ENCODE measurements at regions not wholly inside any gene's neighbourhood (a gene's known extent, or its start where the extent isn't known, plus 50 kb on each side); places are given as distances from the start of the nearest gene placed in this dataset.
A peak's percentile ranks its signal among the peaks of the same experiment; 100 is the strongest.

DNA sequence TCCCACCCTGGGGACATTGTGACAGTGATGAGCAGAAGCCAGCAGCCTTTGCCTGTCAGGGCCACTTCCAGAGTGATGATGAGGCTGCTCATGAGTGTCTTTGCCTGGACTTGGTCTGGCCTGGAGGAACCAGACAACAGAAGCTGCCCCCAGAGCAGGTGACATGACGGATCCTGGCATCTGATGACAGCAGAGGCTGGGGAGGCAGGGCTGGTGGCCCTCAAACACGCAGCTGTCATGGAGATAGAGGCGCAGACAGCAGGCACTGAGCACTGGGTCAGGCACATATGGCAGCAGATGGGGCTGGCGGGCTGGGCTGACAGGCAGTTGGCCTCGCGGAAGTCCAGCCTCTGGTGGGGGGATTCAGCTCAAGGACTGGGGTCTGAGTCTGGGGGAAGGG lies 66.4 kb upstream of the STUM start:
- Histone ChIP-seq H3K4me1 (ENCODE audit: control insufficient read depth in 5 of 5, insufficient read depth in 5 of 5, low read length in 5 of 5) (peaks cover 0 to 15% (median 3%) of the 10 kb centered on the region in 5 donors), H3K36me3 (ENCODE audit: control insufficient read depth in 4 of 4, insufficient read depth in 4 of 4, low read length in 4 of 4) (no peaks in the 10 kb centered on the region), H3K9me3 (ENCODE audit: control insufficient read depth in 4 of 4, insufficient read depth in 3 of 4, low read length in 3 of 4) (no peaks in the 10 kb centered on the region), H3K27ac (ENCODE audit: low read depth in 1 of 2, low read length in 1 of 2) (no peak overlapping the region), H3K27me3 (ENCODE audit: control insufficient read depth in 3 of 3, insufficient read depth in 3 of 3, low read length in 2 of 3) (no peaks in the 10 kb centered on the region), H3K9ac (ENCODE audit: insufficient read depth in 1 of 2, low read length in 2 of 2) (no peak overlapping the region), H3K4me3 (no peak overlapping the region)
- TF ChIP-seq, protein P1, sequence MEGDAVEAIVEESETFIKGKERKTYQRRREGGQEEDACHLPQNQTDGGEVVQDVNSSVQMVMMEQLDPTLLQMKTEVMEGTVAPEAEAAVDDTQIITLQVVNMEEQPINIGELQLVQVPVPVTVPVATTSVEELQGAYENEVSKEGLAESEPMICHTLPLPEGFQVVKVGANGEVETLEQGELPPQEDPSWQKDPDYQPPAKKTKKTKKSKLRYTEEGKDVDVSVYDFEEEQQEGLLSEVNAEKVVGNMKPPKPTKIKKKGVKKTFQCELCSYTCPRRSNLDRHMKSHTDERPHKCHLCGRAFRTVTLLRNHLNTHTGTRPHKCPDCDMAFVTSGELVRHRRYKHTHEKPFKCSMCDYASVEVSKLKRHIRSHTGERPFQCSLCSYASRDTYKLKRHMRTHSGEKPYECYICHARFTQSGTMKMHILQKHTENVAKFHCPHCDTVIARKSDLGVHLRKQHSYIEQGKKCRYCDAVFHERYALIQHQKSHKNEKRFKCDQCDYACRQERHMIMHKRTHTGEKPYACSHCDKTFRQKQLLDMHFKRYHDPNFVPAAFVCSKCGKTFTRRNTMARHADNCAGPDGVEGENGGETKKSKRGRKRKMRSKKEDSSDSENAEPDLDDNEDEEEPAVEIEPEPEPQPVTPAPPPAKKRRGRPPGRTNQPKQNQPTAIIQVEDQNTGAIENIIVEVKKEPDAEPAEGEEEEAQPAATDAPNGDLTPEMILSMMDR (IDR thresholded peaks at IDR 0.05; ENCODE audit: control extremely low read depth, extremely low read depth): no peak
- DNase-seq (no peak), ATAC-seq (ENCODE audit: insufficient read depth, low FRiP score) (no peak)
- 93 to 99% methylated on average over 6 of the region's 6 CpGs for WGBS, 2 donors

DNA sequence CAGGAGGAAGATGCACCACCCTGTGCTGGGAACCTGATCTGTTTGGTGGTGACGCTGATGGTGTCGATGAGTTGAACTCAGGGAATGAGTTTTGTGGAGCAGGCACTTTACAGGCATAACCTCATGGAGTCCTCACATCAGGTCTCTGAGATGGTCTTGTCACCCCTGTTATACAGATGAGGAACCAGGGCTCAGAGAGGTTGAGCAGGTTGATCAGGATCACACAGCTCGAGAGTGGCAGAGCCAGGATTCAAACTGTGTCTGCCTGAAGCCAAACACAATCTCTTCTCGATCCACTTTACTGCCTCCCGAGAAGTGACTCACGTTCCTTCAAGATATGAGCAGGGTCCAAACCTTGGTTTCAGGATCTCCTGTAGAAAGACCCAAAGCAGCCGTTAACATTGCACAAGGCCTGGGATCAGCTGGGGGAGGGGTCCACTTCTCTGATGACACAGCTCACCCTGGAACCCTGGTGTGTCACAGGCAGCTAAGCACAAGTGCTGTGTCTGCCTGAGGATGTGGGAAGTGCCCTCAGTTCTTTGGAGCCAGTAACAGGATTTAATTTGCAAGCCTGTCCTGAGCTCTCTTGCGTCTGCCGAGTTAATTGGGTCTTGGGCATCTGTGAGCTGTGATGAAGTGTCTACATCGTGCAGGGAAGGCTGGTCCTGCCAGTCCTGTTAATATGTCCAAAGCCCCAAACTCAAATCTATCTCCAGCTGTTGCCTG lies 65.4 kb upstream of the STUM start:
- no peak for ATAC-seq (ENCODE audit: insufficient read depth, low FRiP score)
- Histone ChIP-seq H3K36me3 (ENCODE audit: control insufficient read depth in 4 of 4, insufficient read depth in 4 of 4, low read length in 4 of 4) (no peaks in the 10 kb centered on the region), H3K27ac (ENCODE audit: low read depth in 1 of 2, low read length in 1 of 2) (no peak overlapping the region), H3K4me3 (no peak overlapping the region), H3K4me1 (ENCODE audit: control insufficient read depth in 5 of 5, insufficient read depth in 5 of 5, low read length in 5 of 5) (peaks cover 0 to 15% (median 4%) of the 10 kb centered on the region in 5 donors), H3K27me3 (ENCODE audit: control insufficient read depth in 3 of 3, insufficient read depth in 3 of 3, low read length in 2 of 3) (no peaks in the 10 kb centered on the region), H3K9ac (ENCODE audit: insufficient read depth in 1 of 2, low read length in 2 of 2) (no peak overlapping the region), H3K9me3 (ENCODE audit: control insufficient read depth in 4 of 4, insufficient read depth in 3 of 4, low read length in 3 of 4) (no peaks in the 10 kb centered on the region)
- no peak for DNase-seq
- 65 to 71% methylated on average over 10 of the region's 10 CpGs for WGBS, 2 donors
- TF ChIP-seq, protein P1 (IDR thresholded peaks at IDR 0.05; ENCODE audit: control extremely low read depth, extremely low read depth): no peak

DNA sequence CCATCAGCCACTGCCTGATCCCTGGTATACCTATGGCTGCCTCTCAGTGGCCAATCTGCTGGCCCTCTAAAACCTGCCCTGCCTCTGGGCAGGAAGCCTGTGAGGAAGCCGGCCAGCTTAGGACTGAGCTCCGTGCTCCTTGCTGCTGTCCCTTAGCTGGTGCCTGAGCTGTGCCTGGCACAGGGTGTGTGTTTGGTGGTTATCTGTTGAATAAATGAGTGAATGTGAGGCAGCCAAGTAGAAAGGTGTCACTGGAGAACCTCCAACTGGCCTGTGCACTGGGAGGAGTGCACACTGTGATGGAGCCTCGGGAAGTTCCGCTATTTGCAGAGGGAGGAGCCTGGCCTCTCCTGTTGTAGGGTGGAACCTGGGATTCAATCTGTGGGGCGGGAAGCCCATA lies 63.4 kb upstream of the STUM start:
- no peaks in the 10 kb centered on the region for H3K27me3 ChIP-seq (ENCODE audit: control insufficient read depth in 3 of 3, insufficient read depth in 3 of 3, low read length in 2 of 3)
- 78 to 83% methylated on average over 5 of the region's 5 CpGs for WGBS, 2 donors
- no peaks in the 10 kb centered on the region for H3K36me3 ChIP-seq (ENCODE audit: control insufficient read depth in 4 of 4, insufficient read depth in 4 of 4, low read length in 4 of 4)
- DNase-seq (peak in 1 of 3 donors; percentile 15), ATAC-seq (ENCODE audit: insufficient read depth, low FRiP score) (no peak)
- no peak overlapping the region for H3K9ac ChIP-seq (ENCODE audit: insufficient read depth in 1 of 2, low read length in 2 of 2)
- H3K4me3 ChIP-seq: no peak overlapping the region
- peaks cover 0 to 15% (median 6%) of the 10 kb centered on the region in 5 donors for H3K4me1 ChIP-seq (ENCODE audit: control insufficient read depth in 5 of 5, insufficient read depth in 5 of 5, low read length in 5 of 5)
- H3K9me3 ChIP-seq (ENCODE audit: control insufficient read depth in 4 of 4, insufficient read depth in 3 of 4, low read length in 3 of 4): no peaks in the 10 kb centered on the region
- TF ChIP-seq, protein P1 (IDR thresholded peaks at IDR 0.05; ENCODE audit: control extremely low read depth, extremely low read depth): no peak
- H3K27ac ChIP-seq (ENCODE audit: low read depth in 1 of 2, low read length in 1 of 2): no peak overlapping the region

DNA sequence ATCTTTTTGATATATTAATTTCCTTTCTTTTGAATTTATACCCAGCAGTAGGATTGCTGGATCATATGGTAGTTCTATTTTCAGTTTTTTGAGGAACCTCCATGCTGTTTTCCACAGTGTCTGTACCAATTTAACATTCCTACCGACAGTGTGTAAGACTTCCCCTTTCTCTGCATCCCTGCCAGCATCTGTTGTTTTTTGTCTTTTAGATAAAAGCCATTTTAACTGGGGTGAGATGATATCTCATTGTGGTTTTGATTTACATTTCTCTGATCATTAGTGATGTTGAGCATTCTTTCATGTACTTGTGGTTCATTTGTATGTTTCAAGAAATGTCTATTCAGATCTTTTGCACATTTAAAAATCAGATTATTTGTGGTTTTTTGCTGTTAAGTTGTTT lies 62.4 kb upstream of the STUM start:
- Histone ChIP-seq H3K27me3 (ENCODE audit: control insufficient read depth in 3 of 3, insufficient read depth in 3 of 3, low read length in 2 of 3) (no peaks in the 10 kb centered on the region), H3K9ac (ENCODE audit: insufficient read depth in 1 of 2, low read length in 2 of 2) (no peak overlapping the region), H3K4me3 (no peak overlapping the region), H3K4me1 (ENCODE audit: control insufficient read depth in 5 of 5, insufficient read depth in 5 of 5, low read length in 5 of 5) (peaks cover 0 to 12% (median 4%) of the 10 kb centered on the region in 5 donors), H3K27ac (ENCODE audit: low read depth in 1 of 2, low read length in 1 of 2) (no peak overlapping the region), H3K9me3 (ENCODE audit: control insufficient read depth in 4 of 4, insufficient read depth in 3 of 4, low read length in 3 of 4) (no peaks in the 10 kb centered on the region), H3K36me3 (ENCODE audit: control insufficient read depth in 4 of 4, insufficient read depth in 4 of 4, low read length in 4 of 4) (no peaks in the 10 kb centered on the region)
- TF ChIP-seq, protein P1 (IDR thresholded peaks at IDR 0.05; ENCODE audit: control extremely low read depth, extremely low read depth): no peak
- 16 to 49% methylated on average over 1 of the region's 1 CpG for WGBS, 2 donors
- ATAC-seq (ENCODE audit: insufficient read depth, low FRiP score): no peak
- no peak for DNase-seq

Data from lung (tissue), 11 donors.